ENCODE measurements at regions not wholly inside any gene's neighbourhood (a gene's known extent, or its start where the extent isn't known, plus 50 kb on each side); places are given as distances from the start of the nearest gene placed in this dataset.
"Not testable (repeated sequence)": the region's sequence is repeated elsewhere in the genome, so short reads cannot be mapped to it uniquely, and the experiment has no call there.

DNA sequence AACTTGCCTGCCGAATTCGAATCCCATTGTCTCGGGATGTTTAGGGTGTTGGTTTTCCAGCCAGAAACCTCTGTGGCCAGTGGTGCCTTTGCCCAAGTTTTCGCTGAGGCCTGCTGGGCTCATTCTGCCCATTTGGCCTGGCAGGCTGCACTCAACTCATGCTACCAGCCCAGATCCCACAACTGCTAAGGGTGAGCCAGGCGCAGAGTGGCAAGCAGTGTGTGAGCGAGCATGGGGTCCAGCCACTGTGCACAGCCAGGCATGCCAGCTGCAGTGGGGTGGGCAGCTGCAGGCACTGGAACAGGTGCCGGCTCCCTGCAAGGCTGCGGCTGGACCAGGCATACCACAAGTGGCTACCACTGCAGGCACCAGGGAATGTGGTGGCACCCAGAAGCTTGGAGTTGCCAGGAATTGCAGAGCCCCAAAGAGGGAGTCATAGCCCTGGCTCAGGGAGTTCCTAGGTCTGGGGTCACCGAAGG, 151.4 kb upstream of the P2RY1 start:
- Histone ChIP-seq H3K9me3 (no peaks in the 10 kb centered on the region), H3K36me3 (replicated peaks in 1 of 2; ENCODE audit: insufficient read depth in 1 of 2, low read depth in 2 of 2) (no peaks in the 10 kb centered on the region), H3K4me1 (no peaks in the 10 kb centered on the region), H3K4me3 (no peak overlapping the region), H3K27ac (no peak overlapping the region), H3K27me3 (no peaks in the 10 kb centered on the region)
- intact Hi-C loops (cut with DNase I) = no loop called here
- DNase-seq (no peak), ATAC-seq (no peak)
- TF ChIP-seq, protein P1, sequence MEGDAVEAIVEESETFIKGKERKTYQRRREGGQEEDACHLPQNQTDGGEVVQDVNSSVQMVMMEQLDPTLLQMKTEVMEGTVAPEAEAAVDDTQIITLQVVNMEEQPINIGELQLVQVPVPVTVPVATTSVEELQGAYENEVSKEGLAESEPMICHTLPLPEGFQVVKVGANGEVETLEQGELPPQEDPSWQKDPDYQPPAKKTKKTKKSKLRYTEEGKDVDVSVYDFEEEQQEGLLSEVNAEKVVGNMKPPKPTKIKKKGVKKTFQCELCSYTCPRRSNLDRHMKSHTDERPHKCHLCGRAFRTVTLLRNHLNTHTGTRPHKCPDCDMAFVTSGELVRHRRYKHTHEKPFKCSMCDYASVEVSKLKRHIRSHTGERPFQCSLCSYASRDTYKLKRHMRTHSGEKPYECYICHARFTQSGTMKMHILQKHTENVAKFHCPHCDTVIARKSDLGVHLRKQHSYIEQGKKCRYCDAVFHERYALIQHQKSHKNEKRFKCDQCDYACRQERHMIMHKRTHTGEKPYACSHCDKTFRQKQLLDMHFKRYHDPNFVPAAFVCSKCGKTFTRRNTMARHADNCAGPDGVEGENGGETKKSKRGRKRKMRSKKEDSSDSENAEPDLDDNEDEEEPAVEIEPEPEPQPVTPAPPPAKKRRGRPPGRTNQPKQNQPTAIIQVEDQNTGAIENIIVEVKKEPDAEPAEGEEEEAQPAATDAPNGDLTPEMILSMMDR (IDR thresholded peaks at IDR 0.05) = no peak
- no peak for TF ChIP-seq POLR2A (IDR thresholded peaks at IDR 0.05)
- WGBS, 2 donors = 78 to 84% methylated on average over 4 to 8 of the region's 9 CpGs

DNA sequence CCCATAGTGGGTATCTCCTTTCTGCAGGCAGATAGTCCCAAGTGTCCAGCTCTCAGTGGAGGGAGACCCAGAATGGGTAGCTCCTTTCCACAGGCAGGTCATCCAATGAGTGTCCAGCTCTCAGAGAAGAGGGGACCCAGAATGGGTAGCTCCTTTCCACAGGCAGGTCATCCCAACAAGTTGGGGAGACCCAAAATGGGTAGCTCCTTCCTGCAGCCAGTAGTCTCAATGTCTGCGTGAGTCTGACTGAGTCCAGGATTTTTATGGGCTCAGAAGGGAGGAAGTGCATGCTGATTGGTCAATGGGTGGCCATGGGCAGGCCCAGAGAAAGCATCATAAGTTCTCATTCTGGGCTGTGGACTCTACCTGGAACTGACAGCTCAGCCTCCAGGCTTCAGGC, 150.7 kb upstream of the P2RY1 start:
- 78 to 85% methylated on average over 1 of the region's 1 CpG for WGBS, 2 donors
- Histone ChIP-seq H3K9me3 (no peaks in the 10 kb centered on the region), H3K27ac (no peak overlapping the region), H3K4me1 (no peaks in the 10 kb centered on the region), H3K36me3 (replicated peaks in 1 of 2; ENCODE audit: insufficient read depth in 1 of 2, low read depth in 2 of 2) (no peaks in the 10 kb centered on the region), H3K27me3 (no peaks in the 10 kb centered on the region), H3K4me3 (no peak overlapping the region)
- no peak for ATAC-seq
- no peak for DNase-seq
- TF ChIP-seq, protein P1 (IDR thresholded peaks at IDR 0.05) = no peak
- TF ChIP-seq POLR2A (IDR thresholded peaks at IDR 0.05) = no peak
- intact Hi-C loops (cut with DNase I) = no loop called here

DNA sequence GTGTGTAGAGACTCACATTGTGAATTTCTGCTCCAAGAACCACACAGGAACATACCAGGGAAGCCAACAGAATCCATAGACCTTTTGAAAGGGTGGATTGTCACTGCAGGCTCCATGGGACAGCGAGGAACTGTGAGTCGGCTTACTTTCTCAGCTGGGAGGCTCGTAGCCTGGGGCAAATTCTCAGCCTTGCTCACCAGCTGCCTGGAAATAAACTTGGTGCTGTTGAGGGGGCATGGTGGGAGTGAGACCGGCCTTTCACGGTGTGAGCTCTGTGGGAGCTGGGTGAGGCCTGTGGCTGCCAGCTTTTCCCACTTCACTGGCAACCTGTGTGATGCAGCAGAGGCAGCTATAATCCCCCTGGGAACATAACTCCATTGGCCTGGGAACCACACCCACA, 146.6 kb upstream of the P2RY1 start:
- no peaks in the 10 kb centered on the region for H3K4me1 ChIP-seq
- 49 to 50% methylated on average over 5 of the region's 5 CpGs for WGBS, 2 donors
- intact Hi-C loops (cut with DNase I) = no loop called here
- ATAC-seq = no peak
- no peak overlapping the region for H3K4me3 ChIP-seq
- H3K27me3 ChIP-seq = no peaks in the 10 kb centered on the region
- TF ChIP-seq, protein P1 (IDR thresholded peaks at IDR 0.05) = no peak
- TF ChIP-seq POLR2A (IDR thresholded peaks at IDR 0.05) = no peak
- H3K27ac ChIP-seq = no peak overlapping the region
- no peaks in the 10 kb centered on the region for H3K36me3 ChIP-seq (replicated peaks in 1 of 2; ENCODE audit: insufficient read depth in 1 of 2, low read depth in 2 of 2)
- H3K9me3 ChIP-seq = no peaks in the 10 kb centered on the region
- DNase-seq = no peak

DNA sequence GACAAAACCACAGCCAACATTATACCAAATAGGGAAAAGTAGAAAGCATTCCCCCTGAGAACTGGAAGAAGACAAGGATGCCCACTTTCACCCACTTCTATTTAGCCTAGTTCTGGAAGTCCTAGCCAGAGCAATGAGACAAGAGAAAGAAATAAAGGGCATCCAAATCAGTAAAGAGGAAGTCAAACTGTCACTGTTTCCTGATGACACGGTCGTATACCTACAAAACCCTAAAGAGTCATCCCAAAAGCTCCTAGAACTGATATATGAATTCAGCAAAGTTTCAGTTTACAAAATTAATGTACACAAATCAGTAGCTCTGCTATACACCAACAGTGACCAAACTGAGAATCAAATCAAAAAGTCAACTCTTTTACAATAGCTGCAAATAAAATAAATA, 142.6 kb upstream of the P2RY1 start:
- H3K4me1 ChIP-seq; DNase-seq; H3K27me3 ChIP-seq; H3K36me3 ChIP-seq (replicated peaks in 1 of 2; ENCODE audit: insufficient read depth in 1 of 2, low read depth in 2 of 2); H3K4me3 ChIP-seq; H3K9me3 ChIP-seq; ATAC-seq; H3K27ac ChIP-seq; intact Hi-C loops (cut with DNase I): not testable (repeated sequence)
- WGBS, 2 donors = 62 to 82% methylated on average over 2 of the region's 2 CpGs

DNA sequence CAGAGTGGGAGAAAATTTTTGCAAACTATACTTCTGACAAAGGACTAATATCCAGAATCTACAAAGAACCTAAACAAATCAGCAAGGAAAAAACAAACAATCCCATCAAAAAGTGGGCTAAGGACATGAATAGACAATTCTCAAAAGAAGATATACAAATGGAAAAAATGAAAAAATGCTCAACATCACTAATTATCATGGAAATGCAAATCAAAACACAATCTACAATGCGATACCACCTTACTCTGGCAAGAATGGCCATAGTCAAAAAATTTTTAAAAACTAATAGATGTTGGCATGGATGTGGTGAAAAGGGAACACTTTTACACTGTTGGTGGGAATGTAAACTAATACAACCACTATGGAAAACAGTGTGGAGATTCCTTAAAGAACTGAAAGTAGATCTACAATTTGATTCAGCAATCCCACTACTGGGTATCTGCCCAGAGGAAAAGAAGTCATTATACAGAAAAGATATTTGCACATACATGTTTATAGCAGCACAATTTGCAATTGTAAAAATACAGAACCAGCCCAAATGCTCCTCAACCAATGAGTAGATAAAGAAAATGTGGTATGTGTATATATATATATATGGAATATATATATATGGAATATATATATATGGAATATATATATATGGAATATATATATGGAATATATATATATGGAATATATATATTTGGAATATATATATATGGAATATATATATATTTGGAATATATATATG, 141.2 kb upstream of the P2RY1 start:
- DNase-seq; H3K27me3 ChIP-seq; H3K27ac ChIP-seq; H3K4me1 ChIP-seq; intact Hi-C loops (cut with DNase I); H3K9me3 ChIP-seq; ATAC-seq; H3K36me3 ChIP-seq (replicated peaks in 1 of 2; ENCODE audit: insufficient read depth in 1 of 2, low read depth in 2 of 2); H3K4me3 ChIP-seq: not testable (repeated sequence)
- WGBS, 2 donors = 88 to 90% methylated on average over 1 of the region's 1 CpG

DNA sequence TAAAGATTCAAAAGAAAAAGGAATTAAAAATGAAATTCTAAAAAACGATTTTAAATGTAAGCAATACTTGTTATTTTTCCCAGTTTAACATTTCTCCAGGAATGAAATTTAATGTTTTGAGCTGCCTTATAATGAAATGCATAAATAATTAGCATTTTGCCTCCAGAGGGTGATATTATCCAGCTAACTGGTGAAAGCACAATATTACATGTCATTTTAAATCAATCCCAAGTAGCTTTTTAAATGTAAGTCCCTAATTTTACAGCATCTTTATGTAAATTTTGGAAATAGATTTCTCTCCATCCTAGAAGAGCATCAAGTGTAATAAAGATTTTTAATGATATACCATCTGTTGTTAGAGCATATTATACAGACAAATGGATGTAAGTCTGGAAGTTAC, 139.1 kb upstream of the P2RY1 start:
- Histone ChIP-seq H3K36me3 (replicated peaks in 1 of 2; ENCODE audit: insufficient read depth in 1 of 2, low read depth in 2 of 2) (no peaks in the 10 kb centered on the region), H3K4me1 (no peaks in the 10 kb centered on the region), H3K27me3 (no peaks in the 10 kb centered on the region), H3K4me3 (no peak overlapping the region), H3K27ac (no peak overlapping the region), H3K9me3 (no peaks in the 10 kb centered on the region)
- ATAC-seq (no peak), DNase-seq (no peak)
- 14 to 19% methylated on average over 1 of the region's 1 CpG for WGBS, 2 donors
- intact Hi-C loops (cut with DNase I) = no loop called here
- no peak for TF ChIP-seq POLR2A (IDR thresholded peaks at IDR 0.05)
- TF ChIP-seq, protein P1 (IDR thresholded peaks at IDR 0.05) = no peak

All from body of pancreas (tissue), 4 donors.